ENCODE measurements at regions not wholly inside any gene's neighbourhood (a gene's known extent, or its start where the extent isn't known, plus 50 kb on each side); places are given as distances from the start of the nearest gene placed in this dataset.

DNA sequence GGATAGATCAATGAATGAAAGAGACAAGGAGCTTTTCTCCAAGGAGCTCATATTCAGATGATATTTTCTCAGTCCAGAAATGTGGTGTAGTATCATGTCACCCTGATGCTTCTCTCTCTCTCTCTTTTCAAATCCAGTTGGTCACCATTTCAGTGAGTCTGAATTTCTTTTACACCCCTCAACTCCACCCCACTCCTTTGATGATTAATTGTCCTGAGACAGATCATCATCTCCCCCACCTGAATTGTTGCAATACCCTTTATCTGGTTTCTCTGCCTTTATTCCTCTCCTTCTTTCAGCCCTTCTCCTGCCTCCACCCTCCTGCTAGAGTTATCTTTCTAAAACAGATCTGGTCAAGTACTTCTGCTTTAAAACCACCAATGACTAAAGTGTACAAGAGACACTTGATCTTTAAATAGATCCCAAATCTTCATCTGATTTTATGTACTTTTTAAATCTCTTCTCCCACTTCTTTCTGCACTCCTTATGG is 299.8 kb downstream of the KLF5 start:
- Histone ChIP-seq H3K27me3 (ENCODE audit: insufficient read depth, poor library complexity, severe bottlenecking) (no peaks in the 10 kb centered on the region), H3K9me3 (ENCODE audit: severe bottlenecking) (no peaks in the 10 kb centered on the region), H3K36me3 (ENCODE audit: low read depth) (no peaks in the 10 kb centered on the region), H3K27ac (ENCODE audit: poor library complexity, severe bottlenecking) (no peak overlapping the region), H3K4me3 (ENCODE audit: severe bottlenecking) (no peak overlapping the region), H3K4me1 (ENCODE audit: insufficient read depth, poor library complexity, severe bottlenecking) (peaks cover 13% of the 10 kb centered on the region)
- ATAC-seq (ENCODE audit: low read depth) = no peak
- TF ChIP-seq, protein P1, sequence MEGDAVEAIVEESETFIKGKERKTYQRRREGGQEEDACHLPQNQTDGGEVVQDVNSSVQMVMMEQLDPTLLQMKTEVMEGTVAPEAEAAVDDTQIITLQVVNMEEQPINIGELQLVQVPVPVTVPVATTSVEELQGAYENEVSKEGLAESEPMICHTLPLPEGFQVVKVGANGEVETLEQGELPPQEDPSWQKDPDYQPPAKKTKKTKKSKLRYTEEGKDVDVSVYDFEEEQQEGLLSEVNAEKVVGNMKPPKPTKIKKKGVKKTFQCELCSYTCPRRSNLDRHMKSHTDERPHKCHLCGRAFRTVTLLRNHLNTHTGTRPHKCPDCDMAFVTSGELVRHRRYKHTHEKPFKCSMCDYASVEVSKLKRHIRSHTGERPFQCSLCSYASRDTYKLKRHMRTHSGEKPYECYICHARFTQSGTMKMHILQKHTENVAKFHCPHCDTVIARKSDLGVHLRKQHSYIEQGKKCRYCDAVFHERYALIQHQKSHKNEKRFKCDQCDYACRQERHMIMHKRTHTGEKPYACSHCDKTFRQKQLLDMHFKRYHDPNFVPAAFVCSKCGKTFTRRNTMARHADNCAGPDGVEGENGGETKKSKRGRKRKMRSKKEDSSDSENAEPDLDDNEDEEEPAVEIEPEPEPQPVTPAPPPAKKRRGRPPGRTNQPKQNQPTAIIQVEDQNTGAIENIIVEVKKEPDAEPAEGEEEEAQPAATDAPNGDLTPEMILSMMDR (IDR thresholded peaks at IDR 0.05; ENCODE audit: poor library complexity, severe bottlenecking) = no peak
- no peak for DNase-seq (ENCODE audit: low spot score)

DNA sequence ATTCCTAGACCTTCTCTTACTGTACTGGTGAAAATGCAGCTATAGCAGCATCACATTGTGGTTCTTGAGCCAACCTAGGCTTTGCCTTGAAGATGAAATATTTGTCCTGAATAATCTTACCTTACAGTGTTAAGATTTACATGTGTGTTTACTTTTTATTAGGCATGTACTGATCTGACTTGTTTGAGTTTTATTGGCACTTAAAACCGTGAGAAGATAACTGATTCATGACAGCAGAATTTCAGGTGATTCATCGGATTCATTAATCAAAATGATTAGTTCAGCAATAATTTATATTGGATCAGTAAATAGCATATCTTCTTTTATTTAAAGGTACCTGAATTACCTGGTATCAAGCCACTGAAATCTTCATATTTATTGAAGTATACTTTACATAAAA is 296.3 kb downstream of the KLF5 start:
- no peaks in the 10 kb centered on the region for H3K36me3 ChIP-seq (ENCODE audit: low read depth)
- H3K27me3 ChIP-seq (ENCODE audit: insufficient read depth, poor library complexity, severe bottlenecking) = no peaks in the 10 kb centered on the region
- no peak for DNase-seq (ENCODE audit: low spot score)
- peak overlapping the region; percentile 59 for H3K27ac ChIP-seq (ENCODE audit: poor library complexity, severe bottlenecking)
- ATAC-seq (ENCODE audit: low read depth) = peak; percentile 81
- H3K4me3 ChIP-seq (ENCODE audit: severe bottlenecking) = no peak overlapping the region
- H3K9me3 ChIP-seq (ENCODE audit: severe bottlenecking) = no peaks in the 10 kb centered on the region
- TF ChIP-seq, protein P1 (IDR thresholded peaks at IDR 0.05; ENCODE audit: poor library complexity, severe bottlenecking) = no peak
- H3K4me1 ChIP-seq (ENCODE audit: insufficient read depth, poor library complexity, severe bottlenecking) = peaks cover 13% of the 10 kb centered on the region

DNA sequence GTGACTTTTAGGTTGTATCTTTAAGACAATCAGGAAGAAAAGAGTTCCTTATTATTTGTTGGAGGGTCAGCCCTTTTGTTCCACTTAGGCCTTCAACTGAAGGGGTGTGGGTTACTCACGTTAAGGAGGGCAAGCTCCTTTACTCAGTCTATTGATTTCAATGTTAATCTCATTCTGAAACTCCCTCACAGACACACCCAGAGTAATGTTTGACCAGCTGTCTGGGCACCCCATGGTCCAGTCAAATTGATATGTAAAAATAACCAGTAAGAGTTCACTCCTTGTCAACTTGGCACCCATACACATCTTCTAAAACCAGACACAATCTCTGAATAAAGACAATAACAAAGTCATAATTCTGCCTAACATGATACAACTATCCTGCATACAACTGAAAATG is 292.9 kb downstream of the KLF5 start:
- TF ChIP-seq, protein P1 (IDR thresholded peaks at IDR 0.05; ENCODE audit: poor library complexity, severe bottlenecking) = no peak
- H3K36me3 ChIP-seq (ENCODE audit: low read depth) = no peaks in the 10 kb centered on the region
- H3K9me3 ChIP-seq (ENCODE audit: severe bottlenecking) = no peaks in the 10 kb centered on the region
- no peaks in the 10 kb centered on the region for H3K27me3 ChIP-seq (ENCODE audit: insufficient read depth, poor library complexity, severe bottlenecking)
- H3K4me3 ChIP-seq (ENCODE audit: severe bottlenecking) = no peak overlapping the region
- no peak for DNase-seq (ENCODE audit: low spot score)
- peaks cover 13% of the 10 kb centered on the region for H3K4me1 ChIP-seq (ENCODE audit: insufficient read depth, poor library complexity, severe bottlenecking)
- H3K27ac ChIP-seq (ENCODE audit: poor library complexity, severe bottlenecking) = no peak overlapping the region
- ATAC-seq (ENCODE audit: low read depth) = no peak

DNA sequence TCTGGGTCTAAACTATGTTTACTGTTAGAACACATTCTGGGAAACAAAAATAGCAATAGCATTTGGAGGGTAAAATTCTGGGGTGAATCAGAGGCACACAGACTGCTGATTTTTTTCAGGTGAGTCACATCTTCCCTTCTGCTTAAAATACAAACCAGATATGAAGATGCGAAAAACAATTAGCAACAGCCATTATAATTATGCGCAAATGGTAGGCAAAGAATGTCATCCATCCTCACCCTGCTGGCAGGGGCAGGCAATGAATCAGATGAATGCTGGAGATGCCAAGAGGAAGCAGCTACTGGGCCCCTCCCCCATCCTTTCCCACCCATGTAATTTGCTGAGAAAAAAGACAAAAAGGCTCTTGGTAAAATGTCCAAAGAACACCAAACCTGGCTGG is 282.9 kb downstream of the KLF5 start:
- H3K36me3 ChIP-seq (ENCODE audit: low read depth) = no peaks in the 10 kb centered on the region
- H3K27me3 ChIP-seq (ENCODE audit: insufficient read depth, poor library complexity, severe bottlenecking) = no peaks in the 10 kb centered on the region
- no peak overlapping the region for H3K4me3 ChIP-seq (ENCODE audit: severe bottlenecking)
- DNase-seq (ENCODE audit: low spot score) (no peak), ATAC-seq (ENCODE audit: low read depth) (peak; percentile 68)
- TF ChIP-seq, protein P1 (IDR thresholded peaks at IDR 0.05; ENCODE audit: poor library complexity, severe bottlenecking) = no peak
- peaks cover 48% of the 10 kb centered on the region for H3K4me1 ChIP-seq (ENCODE audit: insufficient read depth, poor library complexity, severe bottlenecking)
- no peaks in the 10 kb centered on the region for H3K9me3 ChIP-seq (ENCODE audit: severe bottlenecking)
- H3K27ac ChIP-seq (ENCODE audit: poor library complexity, severe bottlenecking) = peak overlapping the region; percentile 100

DNA sequence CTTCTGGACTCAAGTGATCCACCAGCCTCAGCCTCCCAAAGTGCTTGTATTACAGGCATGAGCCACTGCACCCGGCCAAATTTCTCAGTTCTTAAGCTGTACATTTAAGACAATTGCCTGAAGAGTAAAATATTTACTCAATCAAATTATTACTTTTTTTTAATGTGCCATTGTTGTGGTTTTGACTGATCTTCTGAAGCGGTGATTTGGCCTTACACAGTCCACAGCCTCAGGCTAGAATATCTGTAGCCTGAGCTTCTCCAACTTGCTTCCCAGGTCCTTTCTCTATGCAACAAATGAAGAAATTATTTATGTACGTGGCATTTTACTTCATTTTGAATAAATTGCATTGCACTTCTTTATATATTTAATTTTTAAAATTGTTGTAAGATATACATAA is 281.3 kb downstream of the KLF5 start:
- ATAC-seq (ENCODE audit: low read depth) = no peak

More for the DNA sequence above, 281.3 kb downstream of the KLF5 start:
- Histone ChIP-seq H3K9me3 (ENCODE audit: severe bottlenecking) (no peaks in the 10 kb centered on the region), H3K4me3 (ENCODE audit: severe bottlenecking) (no peak overlapping the region), H3K27me3 (ENCODE audit: insufficient read depth, poor library complexity, severe bottlenecking) (no peaks in the 10 kb centered on the region), H3K4me1 (ENCODE audit: insufficient read depth, poor library complexity, severe bottlenecking) (peaks cover 63% of the 10 kb centered on the region), H3K27ac (ENCODE audit: poor library complexity, severe bottlenecking) (peak overlapping the region; percentile 100), H3K36me3 (ENCODE audit: low read depth) (no peaks in the 10 kb centered on the region)
- TF ChIP-seq, protein P1 (IDR thresholded peaks at IDR 0.05; ENCODE audit: poor library complexity, severe bottlenecking) = no peak
- no peak for DNase-seq (ENCODE audit: low spot score)
